Embryonic facial prominence (tissue), 1 donor: ENCODE measurements at regions not wholly inside any gene's neighbourhood (a gene's known extent, or its start where the extent isn't known, plus 50 kb on each side); places are given as distances from the start of the nearest gene placed in this dataset.
"Not testable (repeated sequence)": the region's sequence is repeated elsewhere in the genome, so short reads cannot be mapped to it uniquely, and the experiment has no call there.

Experiments used
- DNase-seq: peaks from one replicate; pipeline ENCODE4 v3.0.0-alpha.2; 2016; ENCODE audit errors: extremely low spot score

DNA sequence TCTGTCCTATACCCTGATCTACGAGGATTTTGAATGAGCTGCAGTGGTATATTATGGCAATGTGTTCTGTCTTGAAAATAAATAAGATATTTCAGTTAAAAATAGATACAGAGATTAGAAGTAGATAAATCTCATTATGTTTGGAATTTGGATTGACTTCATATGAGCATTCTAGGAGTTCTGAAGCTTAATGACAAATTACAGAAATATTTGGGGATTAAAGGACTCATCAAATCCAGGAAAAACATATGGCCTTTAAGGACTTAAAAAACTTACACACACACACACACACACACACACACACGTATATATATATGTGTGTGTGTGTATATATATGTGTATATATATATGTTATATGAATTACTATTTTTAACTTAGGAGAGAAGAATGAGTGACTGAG, 446.9 kb upstream of the CD180 start:
- DNase-seq: no peak

DNA sequence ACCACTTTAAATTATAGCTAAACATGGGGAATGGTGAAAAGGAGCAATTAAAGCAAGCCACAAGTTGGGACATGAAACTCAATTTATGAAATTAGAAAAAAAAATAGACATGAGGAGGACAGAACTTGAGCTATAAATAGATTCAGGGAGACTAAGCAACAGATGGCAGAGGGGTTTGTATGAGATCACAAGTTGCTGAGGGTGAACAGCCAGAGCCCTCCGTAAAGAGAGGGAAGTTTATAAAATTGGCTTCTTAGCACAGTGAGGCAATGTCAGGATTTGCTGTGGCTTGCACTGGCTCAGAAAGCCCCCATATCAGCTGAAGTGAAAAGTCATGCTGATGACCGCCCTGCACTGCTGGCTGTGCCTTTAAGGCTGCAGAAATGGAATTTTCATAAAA, 443.4 kb upstream of the CD180 start:
- DNase-seq: peak; percentile 39

DNA sequence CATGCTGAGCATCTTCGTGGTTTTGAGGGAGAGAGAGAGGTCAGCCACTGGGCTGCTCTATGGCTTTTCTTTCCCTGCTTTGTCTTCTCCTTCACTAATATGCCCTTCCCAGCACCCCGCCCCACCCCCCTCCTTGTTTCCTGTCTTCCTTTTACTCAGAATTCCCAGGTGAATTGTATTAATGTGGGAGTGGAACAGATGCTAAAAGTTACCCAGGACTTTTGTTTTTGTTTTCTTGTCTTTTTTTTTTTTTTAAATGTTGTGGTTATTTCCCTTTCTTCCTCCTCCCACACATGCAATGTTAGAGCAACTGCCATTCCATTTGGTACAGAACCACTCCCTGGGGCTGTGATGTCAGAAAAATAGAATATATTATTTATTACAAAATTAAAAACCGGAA, 442.7 kb upstream of the CD180 start:
- DNase-seq: no peak

DNA sequence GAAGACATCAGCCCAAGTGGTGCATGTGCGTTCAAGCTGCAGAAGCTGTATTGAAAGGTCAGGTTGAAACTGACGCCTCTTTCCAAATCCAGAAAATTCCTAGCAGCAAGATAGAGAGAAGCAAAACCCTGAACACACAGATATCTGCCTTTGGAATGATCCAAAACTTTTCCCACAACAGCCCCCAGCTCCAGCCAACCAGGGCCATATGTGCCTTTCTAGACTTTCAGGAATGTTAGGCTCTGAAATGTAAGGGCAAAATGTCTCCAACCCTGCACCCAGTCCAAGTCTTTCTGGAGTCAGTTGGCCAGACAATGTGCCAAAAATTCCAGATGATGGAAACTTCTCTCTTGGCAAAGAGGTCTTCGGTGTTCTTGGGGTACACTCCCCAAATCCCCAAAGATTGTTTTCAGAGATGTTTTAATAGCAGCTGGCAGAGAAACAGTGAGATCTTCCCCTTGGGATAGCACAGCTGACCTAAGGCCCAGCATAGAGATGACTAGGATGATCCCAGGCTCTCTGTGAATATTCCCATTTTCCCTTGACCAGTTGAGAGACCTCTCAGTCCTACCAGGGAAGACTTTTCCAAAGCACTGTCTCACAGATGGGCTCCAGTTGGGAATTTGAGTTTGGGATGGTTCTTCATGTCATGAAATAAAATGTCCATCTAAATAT, 440.4 kb upstream of the CD180 start:
- DNase-seq: no peak

DNA sequence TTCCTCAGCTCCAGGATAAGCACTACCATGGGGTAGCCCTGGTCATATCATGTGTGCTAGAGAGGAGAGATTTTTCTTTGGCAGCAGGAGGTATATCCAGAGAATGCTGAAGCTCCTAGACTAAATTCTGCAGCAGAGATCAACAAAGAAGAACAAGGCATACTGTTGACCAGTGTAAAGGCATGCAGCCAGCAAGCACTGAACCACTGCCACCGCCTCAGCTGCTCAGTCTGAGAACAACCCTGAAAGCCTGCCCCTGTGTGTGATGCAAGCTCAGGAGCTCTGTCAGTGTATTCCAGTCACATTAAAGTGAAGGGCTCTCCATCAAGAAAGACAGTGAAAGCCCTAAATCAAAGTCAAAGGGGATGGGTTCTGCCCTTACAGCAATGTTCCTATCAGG, 439.5 kb upstream of the CD180 start:
- DNase-seq: no peak

DNA sequence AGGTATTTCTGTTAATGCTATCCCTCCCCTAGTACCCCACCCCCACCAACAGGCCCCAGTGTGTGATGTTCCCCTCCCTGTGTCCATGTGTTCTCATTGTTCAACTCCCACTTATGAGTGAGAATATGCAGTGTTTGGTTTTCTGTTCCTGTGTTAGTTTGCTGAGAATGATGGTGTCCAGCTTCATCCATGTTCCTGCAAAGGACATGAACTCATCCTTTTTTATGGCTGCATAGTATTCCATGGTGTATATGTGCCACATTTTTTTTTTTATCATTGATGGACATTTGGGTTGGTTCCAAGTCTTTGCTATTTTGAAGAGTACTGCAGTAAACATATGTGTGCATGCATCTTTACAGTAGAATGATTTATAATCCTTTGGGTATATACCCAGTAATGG, 430.5 kb upstream of the CD180 start:
- DNase-seq: not testable (repeated sequence)

DNA sequence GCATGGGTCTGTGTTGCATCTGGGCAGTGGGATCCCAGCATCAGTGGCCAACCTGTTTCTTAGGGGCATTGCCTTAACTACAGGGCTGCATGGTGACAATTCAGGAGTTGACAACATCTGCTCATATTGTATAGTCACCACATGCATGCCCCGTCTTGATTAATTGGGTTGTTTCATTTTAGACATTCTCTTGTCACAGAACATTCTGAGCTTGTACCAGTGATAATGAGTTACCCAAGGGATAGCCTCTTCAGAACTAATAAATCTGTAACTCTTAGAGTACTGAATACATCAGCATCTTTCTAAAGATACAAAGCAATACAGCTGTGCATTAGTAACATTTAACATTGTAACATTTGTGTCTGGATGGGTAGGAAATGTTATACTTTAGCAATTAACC, 426.5 kb upstream of the CD180 start:
- DNase-seq: no peak

DNA sequence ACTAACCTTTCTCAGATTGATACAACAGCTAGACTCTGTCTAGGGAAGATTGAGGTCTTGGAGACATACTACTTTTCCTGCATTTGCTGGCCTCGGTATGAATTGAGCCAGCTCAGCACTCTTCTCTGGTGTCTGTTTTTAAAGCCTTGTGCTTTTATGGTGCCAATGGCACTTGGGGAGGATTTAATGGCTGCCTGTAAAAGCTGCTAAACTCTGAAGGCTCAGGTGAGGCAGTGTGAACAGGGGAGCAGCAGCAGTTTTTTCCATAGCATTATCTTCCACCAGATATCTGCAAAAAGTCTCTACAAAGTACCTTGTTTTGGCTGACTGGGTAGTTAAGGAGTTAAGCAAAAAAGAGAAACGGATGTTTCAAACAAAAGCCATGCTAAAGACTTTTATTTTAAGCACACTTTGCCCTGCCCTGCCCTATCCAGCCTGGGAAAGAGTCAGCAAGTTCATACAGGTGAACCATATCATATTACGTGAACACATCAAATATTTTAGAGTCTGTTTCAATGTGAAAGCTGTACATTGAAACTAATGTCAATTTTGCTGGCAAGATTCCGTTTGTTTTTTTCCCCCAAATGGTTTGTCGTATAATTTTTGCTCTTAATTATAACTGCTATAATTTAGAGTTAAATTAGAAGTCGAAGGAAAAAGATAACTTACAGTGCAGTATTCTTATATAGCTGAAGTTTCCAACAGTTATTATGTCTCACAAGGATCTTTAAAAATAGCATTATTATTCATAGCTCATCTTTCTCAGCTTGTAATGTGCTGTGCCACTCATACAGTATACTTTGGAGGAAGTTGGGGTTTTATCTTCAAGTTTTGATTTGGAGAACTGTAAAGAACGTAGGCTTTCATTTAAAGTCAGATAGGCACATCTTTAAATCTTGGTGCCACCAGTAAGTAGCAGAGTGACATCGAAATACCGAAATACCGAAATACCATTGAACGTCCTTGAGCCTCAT, 424.1 kb upstream of the CD180 start:
- DNase-seq: no peak

DNA sequence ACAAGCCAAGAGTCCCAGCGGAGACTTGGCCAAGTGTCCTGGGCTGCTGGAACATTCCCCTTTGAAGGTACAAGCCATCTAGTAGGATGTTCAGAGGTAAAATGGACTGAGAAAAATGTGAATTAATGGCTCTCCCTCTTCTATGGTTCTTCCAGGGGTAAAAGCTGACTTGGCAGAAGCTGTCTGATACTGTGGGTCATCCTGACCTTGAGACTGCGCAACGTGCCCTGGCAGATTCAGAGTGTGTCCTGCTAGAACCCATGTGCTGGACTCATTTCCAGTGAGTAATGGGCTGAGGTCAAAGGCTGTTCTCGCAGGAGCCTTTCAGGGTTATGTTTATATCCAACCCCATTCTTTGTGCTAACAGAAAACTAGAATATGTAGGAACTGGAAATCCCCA, 423.0 kb upstream of the CD180 start:
- no peak for DNase-seq

DNA sequence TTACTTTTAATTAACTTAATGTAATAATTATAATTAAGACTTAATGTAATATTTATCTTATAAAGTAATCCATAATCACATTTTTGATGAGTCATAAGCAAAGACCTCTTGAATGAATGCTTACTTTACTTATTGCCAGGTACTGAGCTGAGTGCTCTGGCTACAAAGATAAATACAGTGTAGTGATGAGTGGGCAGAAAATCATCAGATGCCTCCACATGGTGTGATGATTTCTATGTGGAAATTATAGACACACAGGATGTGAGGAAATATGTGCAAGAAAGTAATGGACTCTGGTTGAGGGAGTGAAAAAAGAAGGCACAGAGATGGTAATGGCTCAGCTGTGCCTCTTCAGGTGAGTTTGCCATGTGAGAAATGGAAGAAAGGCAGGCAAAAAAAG, 422.6 kb upstream of the CD180 start:
- DNase-seq: no peak

DNA sequence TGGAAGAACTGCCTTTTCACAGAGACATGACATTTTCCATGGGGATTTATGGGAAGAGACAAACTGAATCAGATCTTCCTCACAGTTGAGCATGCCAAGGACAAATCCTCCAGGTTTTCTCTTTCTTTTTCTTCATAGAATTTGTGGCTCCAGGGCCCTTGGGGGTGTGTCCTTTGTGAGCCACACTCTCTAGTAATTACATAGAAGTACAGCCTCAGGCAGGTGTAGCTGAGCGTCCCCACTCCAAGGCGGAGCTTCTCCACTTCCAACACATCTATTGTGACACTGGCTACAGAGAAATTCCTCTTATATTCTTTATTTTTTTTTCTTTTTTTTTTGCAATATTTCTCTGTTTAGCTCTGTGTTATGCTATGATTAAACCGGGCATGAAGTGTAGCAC, 420.5 kb upstream of the CD180 start:
- DNase-seq: no peak

DNA sequence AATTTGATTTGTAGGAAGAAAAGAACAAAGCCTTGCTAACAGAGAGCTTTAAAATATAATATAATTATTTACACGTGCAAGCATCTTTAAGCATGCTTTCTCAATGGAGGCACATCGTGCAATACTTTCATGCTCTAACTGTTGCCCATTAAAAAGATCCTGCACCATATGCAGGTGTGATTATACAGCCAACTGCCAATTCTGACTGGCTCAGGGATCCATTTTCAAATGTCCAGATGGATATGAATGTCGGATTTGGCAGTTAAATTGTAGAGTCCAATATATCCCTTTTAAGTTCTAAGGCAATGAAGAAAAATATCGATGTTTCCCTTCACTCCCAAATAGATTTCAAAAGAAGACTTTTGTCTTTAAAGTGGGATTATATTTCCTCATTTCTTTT, 416.4 kb upstream of the CD180 start:
- DNase-seq: no peak

DNA sequence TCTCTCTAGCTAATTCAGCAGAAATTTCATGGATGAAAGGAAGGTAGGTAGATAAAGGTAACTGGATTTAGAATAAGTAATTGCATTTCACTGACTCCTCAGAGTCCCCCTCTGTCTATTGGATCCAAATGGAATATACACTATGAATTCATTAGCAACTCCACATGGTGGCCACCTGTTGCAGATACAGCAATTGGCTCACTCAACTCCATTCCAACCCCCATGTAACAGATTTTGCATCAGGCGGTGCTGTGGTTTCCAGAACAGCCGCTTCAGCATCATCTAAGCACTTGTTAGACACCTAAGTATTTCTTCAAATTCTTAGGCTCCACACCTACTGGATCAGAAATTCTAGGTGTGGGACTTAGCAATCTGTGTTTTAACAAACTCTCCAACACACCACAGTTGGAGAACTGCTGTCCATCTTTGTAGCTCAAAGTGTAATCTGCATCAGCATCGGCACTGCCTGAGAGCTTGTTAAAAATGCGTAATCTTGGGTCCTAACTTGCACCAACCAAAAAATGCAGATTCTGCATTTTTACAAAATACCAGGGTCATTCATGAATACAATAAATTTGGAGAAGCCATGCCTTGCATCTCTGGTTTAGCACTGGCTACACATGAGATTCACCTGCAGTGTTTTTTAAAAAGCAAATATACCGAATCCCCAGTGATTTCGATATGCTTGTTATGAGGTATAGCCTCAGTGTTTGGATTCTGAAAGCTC, 413.8 kb upstream of the CD180 start:
- no peak for DNase-seq

DNA sequence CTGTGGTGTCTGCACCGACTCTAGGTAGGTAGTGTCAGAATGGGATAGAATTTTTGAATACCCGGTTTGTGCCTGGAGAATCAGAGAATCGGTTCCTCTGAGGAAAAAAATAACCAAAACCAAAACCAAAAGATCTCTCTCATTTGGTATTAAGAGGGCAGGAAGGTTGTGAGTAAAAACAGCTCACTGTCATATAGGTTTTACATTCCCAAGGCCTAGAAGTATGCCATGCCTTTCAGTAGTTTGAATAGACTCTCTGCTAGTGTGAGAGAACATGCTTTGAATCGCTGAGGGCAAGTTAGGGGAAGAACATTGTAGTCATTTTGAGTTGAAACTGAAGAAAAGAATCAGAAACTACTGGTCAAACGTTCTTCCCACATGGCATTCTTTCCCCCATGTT, 411.4 kb upstream of the CD180 start:
- DNase-seq: no peak

DNA sequence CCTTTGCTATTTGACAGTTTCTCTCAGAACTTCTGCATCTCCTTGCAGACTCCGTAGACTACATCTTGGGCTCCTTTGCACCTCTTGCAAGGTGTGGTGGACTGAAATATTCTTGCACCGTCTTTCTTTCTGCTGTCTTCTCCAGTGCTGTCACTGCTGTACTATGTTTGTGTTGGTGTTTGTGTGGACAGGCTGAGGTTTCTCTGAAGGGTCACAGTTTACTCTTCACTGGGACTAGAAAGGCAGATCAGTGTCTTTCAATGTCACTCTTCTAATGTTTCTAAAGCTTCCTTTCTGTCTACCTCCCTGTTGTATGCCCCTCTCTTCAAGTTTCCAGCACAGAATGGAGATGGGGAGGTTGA, 410.0 kb upstream of the CD180 start:
- DNase-seq: no peak

DNA sequence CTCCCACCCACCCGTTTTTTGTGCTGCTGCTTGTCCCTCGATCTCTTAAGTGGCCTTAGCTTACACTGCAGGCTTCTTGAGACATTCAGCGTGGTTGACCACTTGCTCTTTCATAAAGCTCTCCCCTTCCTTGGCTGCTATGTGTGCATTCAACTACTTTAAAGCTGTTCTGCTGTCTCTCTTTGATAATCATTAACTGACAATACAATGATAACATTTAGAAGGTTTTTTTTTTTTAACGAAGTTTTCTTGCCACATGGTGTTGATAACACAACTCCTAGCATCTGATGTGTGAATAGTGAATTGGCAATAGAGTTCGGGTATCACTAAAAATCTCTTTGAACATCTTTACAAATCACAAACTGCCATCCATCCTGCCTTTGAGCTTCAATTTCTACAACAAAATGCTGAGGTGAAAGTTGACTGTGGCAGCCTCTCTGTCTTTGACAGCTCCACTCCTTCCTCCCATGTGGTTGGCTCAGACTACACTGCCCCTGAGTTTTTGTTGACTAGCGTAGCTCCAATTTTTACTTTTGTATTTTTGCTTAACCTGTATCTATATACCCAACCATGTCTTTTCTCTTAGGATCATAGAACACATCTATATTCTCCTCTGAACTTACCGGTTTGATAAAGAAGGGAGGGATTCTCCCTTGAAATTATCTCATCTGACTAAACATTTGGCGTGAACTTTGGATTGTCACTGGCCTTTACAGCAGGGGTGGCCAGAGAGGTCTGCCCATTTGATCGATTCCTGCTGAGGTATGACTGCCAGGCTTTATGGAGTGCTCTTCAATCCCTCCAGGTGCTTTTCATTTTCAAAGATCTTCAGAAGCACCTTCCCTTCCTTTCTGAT, 409.4 kb upstream of the CD180 start:
- DNase-seq: no peak

DNA sequence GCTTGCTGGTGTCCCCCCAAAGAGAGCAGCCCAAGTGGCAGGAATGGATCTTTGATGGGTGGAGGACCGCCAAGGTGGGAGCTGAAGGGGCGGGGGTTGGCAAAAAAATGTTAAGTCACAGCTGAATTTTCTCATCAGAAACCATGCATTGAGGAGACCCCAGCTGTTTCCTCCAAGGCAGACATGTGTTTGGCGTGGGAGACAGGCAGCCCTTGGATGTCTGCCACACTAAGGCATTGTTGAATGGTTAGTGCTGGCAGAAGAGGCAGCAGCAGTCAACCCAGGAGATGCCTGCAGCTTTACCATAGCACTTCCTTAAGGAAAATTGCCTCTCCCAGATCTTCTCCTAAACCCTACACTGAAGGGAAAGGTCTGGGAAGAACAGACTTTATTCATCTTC, 394.9 kb upstream of the CD180 start:
- DNase-seq: no peak

DNA sequence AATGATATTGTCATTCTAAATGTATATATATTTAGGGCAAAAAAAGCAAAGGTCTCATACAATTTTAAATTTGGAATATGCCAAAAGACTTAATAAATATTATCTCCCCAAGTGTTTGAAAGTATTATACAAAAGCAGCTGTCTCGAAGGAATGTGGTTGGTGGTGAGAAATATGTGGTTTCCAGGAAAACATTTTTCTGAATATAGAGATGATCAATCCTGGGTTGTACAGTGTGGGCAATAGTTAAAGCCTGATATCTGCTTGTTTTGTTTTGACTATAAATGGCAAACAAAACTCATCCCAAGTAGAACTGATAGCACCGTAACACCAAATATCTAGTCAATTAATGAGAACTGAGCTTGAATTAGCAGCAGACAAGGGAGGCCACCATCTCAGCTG, 391.8 kb upstream of the CD180 start:
- no peak for DNase-seq

DNA sequence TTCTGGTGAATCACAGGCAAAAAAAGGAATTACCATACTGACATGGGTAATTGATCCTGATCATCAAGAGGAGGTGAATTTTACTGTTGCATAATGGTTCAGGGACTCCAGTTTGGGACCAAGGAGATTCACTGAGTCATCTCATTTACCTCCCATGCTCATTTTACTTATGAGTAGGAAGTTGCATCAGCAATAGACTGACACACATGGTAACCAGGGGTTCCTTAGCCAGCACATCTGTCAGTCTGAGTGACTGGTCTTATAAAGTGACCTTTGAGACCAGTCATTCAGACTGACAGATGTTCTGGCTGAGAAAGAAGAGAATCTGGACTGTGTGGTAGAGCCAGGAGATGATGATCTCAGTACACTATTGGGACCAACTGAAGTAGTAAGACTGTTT, 384.6 kb upstream of the CD180 start:
- DNase-seq: no peak

DNA sequence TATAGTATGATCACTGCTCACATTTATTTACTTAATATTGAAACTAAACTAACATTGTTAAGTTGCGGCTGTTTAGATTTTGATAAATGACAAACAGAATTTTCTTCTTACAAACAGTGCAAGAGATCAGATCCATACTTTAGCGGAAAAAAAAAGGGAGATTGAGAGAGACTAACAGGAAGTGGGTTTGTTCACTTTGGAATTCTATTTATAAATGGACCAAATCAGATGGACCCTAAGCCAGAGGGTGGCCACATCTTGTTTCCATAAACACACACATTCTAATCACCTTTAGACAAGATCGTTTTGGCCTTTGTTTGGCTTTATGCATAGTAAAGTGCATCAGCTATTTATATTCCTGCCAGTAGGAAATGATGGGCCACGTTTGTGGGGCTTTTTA, 381.4 kb upstream of the CD180 start:
- no peak for DNase-seq

DNA sequence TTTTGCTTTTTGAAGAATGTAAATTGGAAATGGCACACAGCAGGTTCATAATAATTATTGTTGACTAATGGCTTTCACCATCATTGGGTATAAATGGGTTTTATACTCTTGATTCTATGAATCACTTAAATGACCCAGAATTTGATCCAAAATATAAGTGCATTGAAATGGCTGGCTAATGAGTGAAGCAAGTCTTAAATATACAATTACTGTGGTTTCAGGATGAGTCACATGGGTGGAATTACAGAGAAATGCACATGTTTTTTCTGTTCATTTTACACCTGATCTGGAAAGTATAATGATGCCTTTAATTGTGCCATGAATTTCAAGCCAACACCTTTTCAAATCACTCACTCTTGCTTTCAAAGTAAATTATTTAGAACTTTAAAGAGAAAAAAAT, 380.8 kb upstream of the CD180 start:
- DNase-seq: no peak

DNA sequence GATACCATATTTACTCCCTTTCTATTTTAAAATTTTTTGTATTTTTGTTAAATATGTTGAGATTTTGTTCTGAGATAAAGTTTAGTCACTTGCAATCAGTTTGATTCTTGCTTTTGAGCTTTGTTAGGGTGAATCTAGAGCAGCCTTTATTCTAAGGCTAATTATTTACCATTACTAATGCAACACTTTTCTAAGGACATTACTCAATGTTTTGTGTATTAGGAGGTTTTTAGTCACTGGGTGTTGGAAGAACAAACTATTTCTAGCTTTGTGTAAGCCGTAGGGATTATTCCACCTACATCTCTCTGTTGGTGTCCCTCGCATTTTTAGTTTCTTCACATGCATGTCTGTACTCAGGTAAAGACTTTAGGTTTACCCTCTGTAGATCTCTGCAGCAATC, 379.5 kb upstream of the CD180 start:
- no peak for DNase-seq
